Fibroblast of lung (primary cell): ENCODE measurements at regions not wholly inside any gene's neighbourhood (a gene's known extent, or its start where the extent isn't known, plus 50 kb on each side); places are given as distances from the start of the nearest gene placed in this dataset.
A peak's percentile ranks its signal among the peaks of the same experiment; 100 is the strongest.

Experiments used
- DNase-seq, 2 donors: peaks; one replicate each; pipeline versions ENCODE4 v3.0.0 to v3.0.0-alpha.2; 2010; ENCODE audit warnings: low read depth in 2 of 2
- H2AFZ ChIP-seq: 2 replicates; pipeline ENCODE4 v1.5.1; 2012; ENCODE audit warnings: low read length, control low read depth, inconsistent platforms
- H3K27ac ChIP-seq: 2 replicates; pipeline ENCODE4 v1.5.1; 2011; ENCODE audit warnings: low read length, control low read depth; ENCODE audit not compliant: insufficient read depth
- H3K27me3 ChIP-seq: 2 replicates; pipeline ENCODE4 v1.5.1; 2011; ENCODE audit warnings: mild to moderate bottlenecking, low read length; ENCODE audit not compliant: control insufficient read depth, insufficient read depth
- H3K36me3 ChIP-seq: 2 replicates; pipeline ENCODE4 v1.5.1; 2011; ENCODE audit warnings: low read length; ENCODE audit not compliant: control insufficient read depth, insufficient read depth
- H3K4me1 ChIP-seq: 2 replicates; pipeline ENCODE4 v1.5.1; 2011; ENCODE audit warnings: low read length; ENCODE audit not compliant: control insufficient read depth, insufficient read depth; ENCODE audit errors: extremely low read depth
- H3K4me2 ChIP-seq: 2 replicates; pipeline ENCODE4 v1.5.1; 2011; ENCODE audit warnings: low read length, control low read depth; ENCODE audit not compliant: insufficient read depth; ENCODE audit errors: extremely low read depth
- H3K4me3 ChIP-seq, 4 experiments: fragments of 200-600 bp in 1 of 4; sonication (generic) in 1 of 4; replicated peaks in 1 of 4; 2 replicates each; pipeline ENCODE4 v1.5.1; 2011 to 2016; ENCODE audit warnings: low read length in 4 of 4, low read depth in 3 of 4, mild to moderate bottlenecking in 3 of 4, control low read depth in 2 of 4, inconsistent platforms in 1 of 4, mixed read lengths in 1 of 4; ENCODE audit not compliant: insufficient read depth in 1 of 4; ENCODE audit errors: control extremely low read depth in 1 of 4
- H3K79me2 ChIP-seq: 2 replicates; pipeline ENCODE4 v1.5.1; 2012; ENCODE audit warnings: mild to moderate bottlenecking, low read length, inconsistent platforms; ENCODE audit not compliant: control insufficient read depth, insufficient read depth
- H3K9ac ChIP-seq: 2 replicates; pipeline ENCODE4 v1.5.1; 2011; ENCODE audit warnings: mild to moderate bottlenecking, low read length, control low read depth; ENCODE audit not compliant: insufficient read depth
- H3K9me3 ChIP-seq: 2 replicates; pipeline ENCODE4 v1.5.1; 2012; ENCODE audit warnings: low read depth, low read length; ENCODE audit not compliant: control insufficient read depth, insufficient read depth
- H4K20me1 ChIP-seq: 2 replicates; pipeline ENCODE4 v1.5.1; 2011; ENCODE audit warnings: low read length; ENCODE audit not compliant: control insufficient read depth, insufficient read depth; ENCODE audit errors: extremely low read depth
- EZH2 ChIP-seq: IDR thresholded peaks from 2 replicates; pipeline ENCODE4 v1.5.1; 2012; ENCODE audit warnings: low read length, control low read depth, mild to moderate bottlenecking; ENCODE audit errors: missing control alignments
- TF ChIP-seq, protein P1 (sequence below), 2 donors: IDR thresholded peaks in 1 of 2; conservative IDR thresholded peaks in 1 of 2; 1 replicate in 1 of 2; 2 replicates in 1 of 2; pipeline ENCODE4 v1.5.1; 2011 to 2012; ENCODE audit warnings: low read length in 2 of 2, control low read depth in 1 of 2, inconsistent platforms in 1 of 2, low read depth in 1 of 2, mild to moderate bottlenecking in 1 of 2

GRCh38 chr2:175236930-175237329 lies 55.4 kb upstream of the ATP5MC3 start:
- Histone ChIP-seq H3K4me2 (no peak overlapping the region), H3K4me3 (no peak overlapping the region), H3K27me3 (no peaks in the 10 kb centered on the region), H2AFZ (no peak overlapping the region), H4K20me1 (no peaks in the 10 kb centered on the region), H3K9ac (no peak overlapping the region), H3K9me3 (no peaks in the 10 kb centered on the region), H3K4me1 (no peaks in the 10 kb centered on the region), H3K27ac (no peak overlapping the region), H3K36me3 (no peaks in the 10 kb centered on the region), H3K79me2 (no peaks in the 10 kb centered on the region)
- DNase-seq, result no peak
- TF ChIP-seq, protein P1, sequence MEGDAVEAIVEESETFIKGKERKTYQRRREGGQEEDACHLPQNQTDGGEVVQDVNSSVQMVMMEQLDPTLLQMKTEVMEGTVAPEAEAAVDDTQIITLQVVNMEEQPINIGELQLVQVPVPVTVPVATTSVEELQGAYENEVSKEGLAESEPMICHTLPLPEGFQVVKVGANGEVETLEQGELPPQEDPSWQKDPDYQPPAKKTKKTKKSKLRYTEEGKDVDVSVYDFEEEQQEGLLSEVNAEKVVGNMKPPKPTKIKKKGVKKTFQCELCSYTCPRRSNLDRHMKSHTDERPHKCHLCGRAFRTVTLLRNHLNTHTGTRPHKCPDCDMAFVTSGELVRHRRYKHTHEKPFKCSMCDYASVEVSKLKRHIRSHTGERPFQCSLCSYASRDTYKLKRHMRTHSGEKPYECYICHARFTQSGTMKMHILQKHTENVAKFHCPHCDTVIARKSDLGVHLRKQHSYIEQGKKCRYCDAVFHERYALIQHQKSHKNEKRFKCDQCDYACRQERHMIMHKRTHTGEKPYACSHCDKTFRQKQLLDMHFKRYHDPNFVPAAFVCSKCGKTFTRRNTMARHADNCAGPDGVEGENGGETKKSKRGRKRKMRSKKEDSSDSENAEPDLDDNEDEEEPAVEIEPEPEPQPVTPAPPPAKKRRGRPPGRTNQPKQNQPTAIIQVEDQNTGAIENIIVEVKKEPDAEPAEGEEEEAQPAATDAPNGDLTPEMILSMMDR (conservative IDR thresholded peaks at IDR 0.05 in 1 of 2, IDR thresholded peaks at IDR 0.05 in 1 of 2; ENCODE audit: low read depth in 1 of 2, low read length in 2 of 2), result no peak
- TF ChIP-seq EZH2, result no peak

- Histone ChIP-seq H3K9ac (no peak overlapping the region), H3K4me1 (no peaks in the 10 kb centered on the region), H3K9me3 (no peaks in the 10 kb centered on the region), H3K27ac (no peak overlapping the region), H3K79me2 (no peaks in the 10 kb centered on the region), H3K4me3 (no peak overlapping the region), H3K27me3 (no peaks in the 10 kb centered on the region), H2AFZ (no peak overlapping the region), H3K36me3 (no peaks in the 10 kb centered on the region), H3K4me2 (no peak overlapping the region), H4K20me1 (no peaks in the 10 kb centered on the region)
- DNase-seq, result no peak
- no peak for TF ChIP-seq EZH2
- TF ChIP-seq, protein P1 (conservative IDR thresholded peaks at IDR 0.05 in 1 of 2, IDR thresholded peaks at IDR 0.05 in 1 of 2; ENCODE audit: low read depth in 1 of 2, low read length in 2 of 2), result no peak
These were observed 53.1 kb upstream of the ATP5MC3 start for GRCh38 chr2:175234650-175235049.

GRCh38 chr2:175234153-175234552 lies 52.6 kb upstream of the ATP5MC3 start:
- Histone ChIP-seq H3K9ac (no peak overlapping the region), H3K9me3 (no peaks in the 10 kb centered on the region), H2AFZ (no peak overlapping the region), H3K79me2 (no peaks in the 10 kb centered on the region), H4K20me1 (no peaks in the 10 kb centered on the region), H3K27ac (no peak overlapping the region), H3K4me3 (no peak overlapping the region), H3K4me2 (no peak overlapping the region), H3K4me1 (no peaks in the 10 kb centered on the region), H3K36me3 (no peaks in the 10 kb centered on the region), H3K27me3 (no peaks in the 10 kb centered on the region)
- TF ChIP-seq EZH2, result no peak
- TF ChIP-seq, protein P1 (conservative IDR thresholded peaks at IDR 0.05 in 1 of 2, IDR thresholded peaks at IDR 0.05 in 1 of 2; ENCODE audit: low read depth in 1 of 2, low read length in 2 of 2), result no peak
- DNase-seq, result peak in 1 of 2 donors; percentile 8
